GM23338 (cell line): ENCODE measurements at regions not wholly inside any gene's neighbourhood (a gene's known extent, or its start where the extent isn't known, plus 50 kb on each side); places are given as distances from the start of the nearest gene placed in this dataset.

Experiments
- ATAC-seq: fragments of 200-7000 bp; cut with Tn5 transposase; 3 replicates; pipeline ENCODE4 v1.9.1; 2020
- DNase-seq: peaks from one replicate; pipeline ENCODE4 v3.0.0-alpha.2; 2015; ENCODE audit warnings: low spot score
- H2AFZ ChIP-seq: fragments of 200-600 bp; sonication (generic); 2 replicates; pipeline ENCODE4 v1.8.0; 2016; ENCODE audit warnings: antibody characterized with exemption, mild to moderate bottlenecking, moderate library complexity
- H3F3A ChIP-seq: fragments of 200-600 bp; sonication (generic); replicated peaks from 2 replicates; pipeline ENCODE4 v1.8.0; 2017; ENCODE audit warnings: antibody characterized with exemption, mixed run types, low read depth
- H3K27ac ChIP-seq: fragments of 200-600 bp; sonication (generic); 2 replicates; pipeline ENCODE4 v1.6.1; 2016; ENCODE audit warnings: low read depth
- H3K27me3 ChIP-seq: fragments of 200-600 bp; sonication (generic); 2 replicates; pipeline ENCODE4 v1.8.0; 2016; ENCODE audit warnings: mild to moderate bottlenecking, mixed run types, moderate library complexity; ENCODE audit not compliant: insufficient read depth
- H3K36me3 ChIP-seq: fragments of 200-600 bp; sonication (generic); 2 replicates; pipeline ENCODE4 v1.8.0; 2016; ENCODE audit warnings: mild to moderate bottlenecking; ENCODE audit not compliant: insufficient read depth
- H3K4me1 ChIP-seq: fragments of 200-600 bp; sonication (generic); 2 replicates; pipeline ENCODE4 v1.8.0; 2016; ENCODE audit warnings: mild to moderate bottlenecking, moderate library complexity; ENCODE audit not compliant: insufficient read depth
- H3K4me2 ChIP-seq: fragments of 200-600 bp; sonication (generic); 2 replicates; pipeline ENCODE4 v1.7.1; 2017; ENCODE audit warnings: mixed run types
- H3K4me3 ChIP-seq: fragments of 200-600 bp; sonication (generic); 2 replicates; pipeline ENCODE4 v1.6.1; 2016; ENCODE audit warnings: mixed run types
- H3K79me2 ChIP-seq: fragments of 200-600 bp; sonication (generic); replicated peaks from 2 replicates; pipeline ENCODE4 v1.8.0; 2017; ENCODE audit warnings: mild to moderate bottlenecking; ENCODE audit not compliant: insufficient read depth
- H3K9me2 ChIP-seq: fragments of 200-600 bp; sonication (generic); 2 replicates; pipeline ENCODE4 v1.8.0; 2017; ENCODE audit not compliant: insufficient read depth
- H4K20me1 ChIP-seq: fragments of 200-600 bp; sonication (generic); replicated peaks from 2 replicates; pipeline ENCODE4 v1.8.0; 2017; ENCODE audit warnings: mild to moderate bottlenecking; ENCODE audit not compliant: insufficient read depth
- H3K27ac Mint-ChIP-seq: 2 replicates; pipeline ENCODE4 v1.8.0; 2020; ENCODE audit warnings: inconsistent platforms, mild to moderate bottlenecking, moderate library complexity, mixed read lengths
- H3K27me3 Mint-ChIP-seq: 3 replicates; pipeline ENCODE4 v1.8.0; 2022; ENCODE audit warnings: low read depth, mild to moderate bottlenecking, moderate library complexity, mixed read lengths, inconsistent platforms; ENCODE audit not compliant: insufficient read depth, poor library complexity
- H3K36me3 Mint-ChIP-seq: 3 replicates; pipeline ENCODE4 v1.8.0; 2021; ENCODE audit warnings: low read depth, mild to moderate bottlenecking, inconsistent platforms, moderate library complexity, mixed read lengths
- H3K4me1 Mint-ChIP-seq: 3 replicates; pipeline ENCODE4 v1.8.0; 2020; ENCODE audit warnings: mild to moderate bottlenecking, inconsistent platforms, mixed read lengths
- H3K4me3 Mint-ChIP-seq: 3 replicates; pipeline ENCODE4 v1.8.0; 2021; ENCODE audit warnings: moderate library complexity, mild to moderate bottlenecking, inconsistent platforms, mixed read lengths
- H3K9me3 Mint-ChIP-seq: 3 replicates; pipeline ENCODE4 v1.8.0; 2020; ENCODE audit warnings: moderate library complexity, mild to moderate bottlenecking, inconsistent platforms, mixed read lengths
- CREB1 ChIP-seq: fragments of 250-450 bp; sonication (Bioruptor Pico); IDR thresholded peaks from 2 replicates; pipeline ENCODE4 v1.5.0; 2020; ENCODE audit warnings: low read depth, mild to moderate bottlenecking, moderate library complexity
- EZH2 ChIP-seq: fragments of 200-600 bp; sonication (generic); IDR thresholded peaks from one replicate; pipeline ENCODE4 v1.8.0; 2017; ENCODE audit warnings: antibody characterized with exemption, mild to moderate bottlenecking, low read depth; ENCODE audit not compliant: unreplicated experiment
- EZH2phosphoT487 ChIP-seq: fragments of 200-600 bp; sonication (generic); IDR thresholded peaks from one replicate; pipeline ENCODE4 v1.8.1; 2018; ENCODE audit warnings: antibody characterized with exemption; ENCODE audit not compliant: unreplicated experiment
- JUNB ChIP-seq: IDR thresholded peaks from one replicate; pipeline ENCODE4 v1.6.1; 2016; ENCODE audit warnings: antibody characterized with exemption; ENCODE audit not compliant: unreplicated experiment
- NANOG ChIP-seq: IDR thresholded peaks from 2 replicates; pipeline ENCODE4 v1.6.1; 2016; ENCODE audit warnings: antibody characterized with exemption, borderline replicate concordance
- POLR2AphosphoS5 ChIP-seq: IDR thresholded peaks from 2 replicates; pipeline ENCODE4 v1.6.1; 2016; ENCODE audit warnings: antibody characterized with exemption, low read depth
- STAT1 ChIP-seq: IDR thresholded peaks from one replicate; pipeline ENCODE4 v1.6.1; 2016; ENCODE audit warnings: antibody characterized with exemption; ENCODE audit not compliant: unreplicated experiment
- ZNF114 ChIP-seq: fragments of 250-450 bp; sonication (Bioruptor Pico); IDR thresholded peaks from 2 replicates; pipeline ENCODE4 v1.5.0; 2020; ENCODE audit warnings: mild to moderate bottlenecking, moderate library complexity
- ZNF331 ChIP-seq: fragments of 250-450 bp; sonication (Bioruptor Pico); IDR thresholded peaks from 2 replicates; pipeline ENCODE4 v1.5.0; 2020; ENCODE audit warnings: low read depth, mild to moderate bottlenecking, moderate library complexity
- TF ChIP-seq, protein P1 (sequence below): IDR thresholded peaks from one replicate; pipeline ENCODE4 v1.6.1; 2018; ENCODE audit warnings: antibody characterized with exemption; ENCODE audit not compliant: unreplicated experiment
- TF ChIP-seq, protein P2 (sequence below), 2 experiments: fragments of 200-600 bp in 1 of 2; sonication (generic) in 1 of 2; conservative IDR thresholded peaks; 2 replicates each; pipeline versions ENCODE4 v1.5.1 to v1.6.1; 2016 to 2017; ENCODE audit warnings: antibody characterized with exemption in 2 of 2, low read depth in 2 of 2, mild to moderate bottlenecking in 2 of 2, moderate library complexity in 1 of 2
- TF ChIP-seq, protein P3 (sequence below): IDR thresholded peaks from 2 replicates; pipeline ENCODE4 v1.6.1; 2016; ENCODE audit warnings: antibody characterized with exemption

DNA sequence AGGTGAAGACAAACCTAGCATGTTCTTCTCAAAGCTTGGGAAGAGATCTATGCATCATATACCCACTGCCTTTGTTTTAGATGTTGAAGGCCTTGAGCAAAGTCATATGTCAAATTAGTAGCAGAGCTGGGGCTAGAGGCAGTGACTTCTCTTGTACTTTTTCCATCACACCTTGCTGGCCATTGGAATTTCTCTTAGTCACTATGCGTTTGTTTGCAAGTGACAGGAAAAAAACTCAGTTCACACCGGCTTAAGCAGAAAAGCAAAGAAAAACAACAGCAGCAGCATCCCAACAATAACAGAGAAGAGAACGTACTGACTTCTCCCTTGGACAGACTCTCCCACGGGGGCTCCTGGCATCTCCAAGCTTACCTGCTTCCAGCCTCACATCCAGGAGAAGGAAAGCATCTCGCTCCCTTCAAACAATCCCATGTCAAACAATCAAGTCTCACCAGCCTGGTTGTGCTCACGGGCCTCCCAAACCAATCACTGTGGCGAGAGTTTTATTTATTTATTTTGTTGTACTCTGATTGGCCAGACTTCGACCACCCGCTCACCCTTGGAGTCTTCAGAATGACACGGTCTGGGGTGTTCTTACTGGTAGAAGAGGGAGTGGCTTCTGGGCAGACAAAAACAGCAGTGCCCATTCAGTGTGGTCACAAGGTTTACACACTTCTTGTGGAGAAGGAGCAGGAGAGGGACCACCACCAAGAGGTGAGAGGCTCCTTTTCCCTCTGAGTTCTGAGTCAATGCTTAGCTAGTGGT lies 83.8 kb upstream of the STC2 start (continued):
- TF ChIP-seq, protein P1, sequence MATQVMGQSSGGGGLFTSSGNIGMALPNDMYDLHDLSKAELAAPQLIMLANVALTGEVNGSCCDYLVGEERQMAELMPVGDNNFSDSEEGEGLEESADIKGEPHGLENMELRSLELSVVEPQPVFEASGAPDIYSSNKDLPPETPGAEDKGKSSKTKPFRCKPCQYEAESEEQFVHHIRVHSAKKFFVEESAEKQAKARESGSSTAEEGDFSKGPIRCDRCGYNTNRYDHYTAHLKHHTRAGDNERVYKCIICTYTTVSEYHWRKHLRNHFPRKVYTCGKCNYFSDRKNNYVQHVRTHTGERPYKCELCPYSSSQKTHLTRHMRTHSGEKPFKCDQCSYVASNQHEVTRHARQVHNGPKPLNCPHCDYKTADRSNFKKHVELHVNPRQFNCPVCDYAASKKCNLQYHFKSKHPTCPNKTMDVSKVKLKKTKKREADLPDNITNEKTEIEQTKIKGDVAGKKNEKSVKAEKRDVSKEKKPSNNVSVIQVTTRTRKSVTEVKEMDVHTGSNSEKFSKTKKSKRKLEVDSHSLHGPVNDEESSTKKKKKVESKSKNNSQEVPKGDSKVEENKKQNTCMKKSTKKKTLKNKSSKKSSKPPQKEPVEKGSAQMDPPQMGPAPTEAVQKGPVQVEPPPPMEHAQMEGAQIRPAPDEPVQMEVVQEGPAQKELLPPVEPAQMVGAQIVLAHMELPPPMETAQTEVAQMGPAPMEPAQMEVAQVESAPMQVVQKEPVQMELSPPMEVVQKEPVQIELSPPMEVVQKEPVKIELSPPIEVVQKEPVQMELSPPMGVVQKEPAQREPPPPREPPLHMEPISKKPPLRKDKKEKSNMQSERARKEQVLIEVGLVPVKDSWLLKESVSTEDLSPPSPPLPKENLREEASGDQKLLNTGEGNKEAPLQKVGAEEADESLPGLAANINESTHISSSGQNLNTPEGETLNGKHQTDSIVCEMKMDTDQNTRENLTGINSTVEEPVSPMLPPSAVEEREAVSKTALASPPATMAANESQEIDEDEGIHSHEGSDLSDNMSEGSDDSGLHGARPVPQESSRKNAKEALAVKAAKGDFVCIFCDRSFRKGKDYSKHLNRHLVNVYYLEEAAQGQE, result no peak
- no peak for TF ChIP-seq POLR2AphosphoS5
- no peak for TF ChIP-seq NANOG
- no peak for TF ChIP-seq CREB1 (CRISPR knock-in tag)
- TF ChIP-seq STAT1, result no peak
- TF ChIP-seq JUNB, result no peak
- TF ChIP-seq ZNF331 (CRISPR knock-in tag), result no peak
- TF ChIP-seq ZNF114 (CRISPR knock-in tag), result no peak
- no peak for TF ChIP-seq EZH2

DNA sequence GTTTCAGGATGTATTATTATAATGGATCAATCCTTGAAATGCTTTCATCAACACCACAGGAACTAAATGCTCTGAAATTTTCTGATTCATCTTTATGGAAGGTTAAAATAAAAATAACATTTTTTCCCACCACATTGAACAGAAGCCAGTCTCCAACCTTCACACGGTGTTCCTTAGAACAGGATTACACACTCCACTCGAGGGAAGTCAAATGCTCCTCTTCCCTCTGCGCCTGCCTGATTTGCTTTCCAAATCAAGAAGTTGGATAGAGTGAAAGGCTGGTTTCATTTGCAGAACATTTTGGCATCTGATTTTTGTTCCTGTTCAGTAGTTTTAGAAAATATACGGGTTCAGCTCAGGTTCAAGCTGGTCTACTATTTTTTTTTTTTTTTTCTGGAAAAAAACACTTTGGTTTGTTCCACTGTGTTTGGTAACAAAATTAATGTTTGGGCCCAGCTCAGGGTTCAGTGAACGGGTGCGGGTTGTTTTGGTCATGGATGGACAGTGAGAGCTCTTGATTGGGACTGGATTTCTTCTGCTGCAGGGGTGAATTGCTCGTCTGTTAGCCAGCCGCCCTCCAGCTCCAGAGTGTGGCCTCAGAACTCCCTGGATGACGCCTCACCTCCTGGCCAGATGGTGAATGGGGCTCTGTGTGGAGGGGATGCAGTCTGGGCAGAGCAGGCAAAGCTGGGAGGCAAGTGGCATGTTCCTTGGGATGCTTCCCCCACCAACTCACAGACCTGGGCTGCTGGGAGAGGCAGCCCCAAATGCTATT lies 82.4 kb upstream of the STC2 start:
- no peak overlapping the region for H3K27ac ChIP-seq
- no peak overlapping the region for H3K4me3 Mint-ChIP-seq
- no peaks in the 10 kb centered on the region for H3K36me3 ChIP-seq
- TF ChIP-seq NANOG, result no peak
- TF ChIP-seq, protein P1, result no peak
- TF ChIP-seq, protein P2, sequence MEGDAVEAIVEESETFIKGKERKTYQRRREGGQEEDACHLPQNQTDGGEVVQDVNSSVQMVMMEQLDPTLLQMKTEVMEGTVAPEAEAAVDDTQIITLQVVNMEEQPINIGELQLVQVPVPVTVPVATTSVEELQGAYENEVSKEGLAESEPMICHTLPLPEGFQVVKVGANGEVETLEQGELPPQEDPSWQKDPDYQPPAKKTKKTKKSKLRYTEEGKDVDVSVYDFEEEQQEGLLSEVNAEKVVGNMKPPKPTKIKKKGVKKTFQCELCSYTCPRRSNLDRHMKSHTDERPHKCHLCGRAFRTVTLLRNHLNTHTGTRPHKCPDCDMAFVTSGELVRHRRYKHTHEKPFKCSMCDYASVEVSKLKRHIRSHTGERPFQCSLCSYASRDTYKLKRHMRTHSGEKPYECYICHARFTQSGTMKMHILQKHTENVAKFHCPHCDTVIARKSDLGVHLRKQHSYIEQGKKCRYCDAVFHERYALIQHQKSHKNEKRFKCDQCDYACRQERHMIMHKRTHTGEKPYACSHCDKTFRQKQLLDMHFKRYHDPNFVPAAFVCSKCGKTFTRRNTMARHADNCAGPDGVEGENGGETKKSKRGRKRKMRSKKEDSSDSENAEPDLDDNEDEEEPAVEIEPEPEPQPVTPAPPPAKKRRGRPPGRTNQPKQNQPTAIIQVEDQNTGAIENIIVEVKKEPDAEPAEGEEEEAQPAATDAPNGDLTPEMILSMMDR (conservative IDR thresholded peaks at IDR 0.05; ENCODE audit: low read depth in 2 of 2), result no peak
- TF ChIP-seq, protein P3, sequence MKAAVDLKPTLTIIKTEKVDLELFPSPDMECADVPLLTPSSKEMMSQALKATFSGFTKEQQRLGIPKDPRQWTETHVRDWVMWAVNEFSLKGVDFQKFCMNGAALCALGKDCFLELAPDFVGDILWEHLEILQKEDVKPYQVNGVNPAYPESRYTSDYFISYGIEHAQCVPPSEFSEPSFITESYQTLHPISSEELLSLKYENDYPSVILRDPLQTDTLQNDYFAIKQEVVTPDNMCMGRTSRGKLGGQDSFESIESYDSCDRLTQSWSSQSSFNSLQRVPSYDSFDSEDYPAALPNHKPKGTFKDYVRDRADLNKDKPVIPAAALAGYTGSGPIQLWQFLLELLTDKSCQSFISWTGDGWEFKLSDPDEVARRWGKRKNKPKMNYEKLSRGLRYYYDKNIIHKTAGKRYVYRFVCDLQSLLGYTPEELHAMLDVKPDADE, result no peak
- TF ChIP-seq ZNF331 (CRISPR knock-in tag), result no peak
- no peak for TF ChIP-seq EZH2
- TF ChIP-seq POLR2AphosphoS5, result no peak
- TF ChIP-seq STAT1, result no peak
- TF ChIP-seq ZNF114 (CRISPR knock-in tag), result no peak
- TF ChIP-seq CREB1 (CRISPR knock-in tag), result no peak
- TF ChIP-seq JUNB, result no peak
- TF ChIP-seq EZH2phosphoT487, result no peak

More for the DNA sequence above, 82.4 kb upstream of the STC2 start:
- Mint-ChIP-seq H3K27ac (no peak overlapping the region), H3K27me3 (peaks cover 7% of the 10 kb centered on the region), H3K36me3 (peaks cover 2% of the 10 kb centered on the region; the same call in 1 of the 3 replicates), H3K4me1 (no peaks in the 10 kb centered on the region), H3K9me3 (peaks cover 12% of the 10 kb centered on the region)
- no peak overlapping the region for H3K4me2 ChIP-seq
- H3K79me2 ChIP-seq, result no peaks in the 10 kb centered on the region
- no peaks in the 10 kb centered on the region for H3F3A ChIP-seq
- H2AFZ ChIP-seq, result no peak overlapping the region
- DNase-seq (no peak), ATAC-seq (no peak)
- H3K4me1 ChIP-seq, result no peaks in the 10 kb centered on the region
- no peak overlapping the region for H3K4me3 ChIP-seq
- peaks cover 3% of the 10 kb centered on the region for H3K9me2 ChIP-seq
- H4K20me1 ChIP-seq, result no peaks in the 10 kb centered on the region
- no peaks in the 10 kb centered on the region for H3K27me3 ChIP-seq
